Left colon (tissue), 2 donors: ENCODE measurements at regions not wholly inside any gene's neighbourhood (a gene's known extent, or its start where the extent isn't known, plus 50 kb on each side); places are given as distances from the start of the nearest gene placed in this dataset.
A peak's percentile ranks its signal among the peaks of the same experiment; 100 is the strongest.
"Not testable (repeated sequence)": the region's sequence is repeated elsewhere in the genome, so short reads cannot be mapped to it uniquely, and the experiment has no call there.

ENCODE experiments used
- ATAC-seq: fragments of 200-7000 bp; cut with Tn5 transposase; one replicate; pipeline ENCODE4 v1.9.1; 2020; ENCODE audit warnings: mild to moderate bottlenecking, moderate library complexity
- DNase-seq, 2 donors: peaks; one replicate each; pipeline ENCODE4 v3.0.0-alpha.2; 2020
- intact Hi-C, 2 donors: fragments of 100-400 bp; cut with DNase I in 1 of 2; cut with micrococcal nuclease in 1 of 2; formaldehyde crosslinking; loops; one replicate each; pipeline versions ENCODE4 v1.11.2 to v1.14.0; 2022; cut with DNase I, micrococcal nuclease
- donor health status: DM: no; HTN: no; CAD: no.
- donor health status: DM: yes; HTN: yes; CAD: no.

- ATAC-seq = no peak
- intact Hi-C loops = no loop called here
- no peak for DNase-seq
These were observed 368.8 kb downstream of the NPHP4 start for GRCh38 chr1:5623399-5623798.

DNA sequence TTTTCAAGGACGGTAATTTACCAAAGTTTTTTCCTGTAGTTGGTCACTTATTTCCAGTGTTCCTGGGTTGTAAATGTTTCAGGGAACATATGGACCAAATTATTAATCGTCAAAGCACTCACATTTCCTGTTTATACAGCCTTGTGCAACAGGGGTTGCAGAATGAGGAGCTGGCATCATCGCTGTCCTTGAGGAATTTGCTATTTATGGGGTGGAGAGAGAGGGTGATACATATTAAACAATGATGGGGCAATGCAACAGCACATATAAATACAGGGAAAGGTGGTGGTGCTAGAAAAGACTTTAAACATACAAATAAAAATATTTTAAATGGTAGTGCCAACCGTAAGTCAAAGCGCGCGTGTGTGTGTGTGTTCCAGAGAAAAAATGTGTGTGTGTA lies 369.8 kb downstream of the NPHP4 start:
- ATAC-seq = no peak
- intact Hi-C loops = no loop called here
- no peak for DNase-seq

- intact Hi-C loops = no loop called here
- no peak for ATAC-seq
These were observed 370.5 kb downstream of the NPHP4 start for GRCh38 chr1:5621692-5622091.

DNA sequence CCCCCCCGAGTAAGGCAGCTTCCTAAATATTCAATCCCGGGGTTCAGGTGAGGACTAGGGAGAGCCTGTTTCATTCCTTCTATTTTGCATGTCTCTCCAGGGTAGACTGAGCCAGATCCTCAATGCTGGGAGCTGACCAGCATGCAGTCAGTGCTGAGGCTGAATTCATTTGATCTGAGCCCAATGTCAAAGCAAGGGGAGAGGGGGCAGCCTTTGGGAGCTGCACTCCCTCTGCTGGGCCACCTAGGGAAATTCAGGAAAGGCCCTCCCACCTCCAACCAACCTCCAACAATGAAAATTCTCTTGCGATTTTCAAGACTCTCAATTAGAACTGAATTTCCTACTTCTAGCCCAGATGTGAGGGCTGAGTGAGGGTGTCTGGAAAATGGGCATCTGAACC lies 371.2 kb downstream of the NPHP4 start:
- ATAC-seq (peak; percentile 50), DNase-seq (no peak)

More at GRCh38 chr1:5621692-5622091, 370.5 kb downstream of the NPHP4 start:
- no peak for DNase-seq

DNA sequence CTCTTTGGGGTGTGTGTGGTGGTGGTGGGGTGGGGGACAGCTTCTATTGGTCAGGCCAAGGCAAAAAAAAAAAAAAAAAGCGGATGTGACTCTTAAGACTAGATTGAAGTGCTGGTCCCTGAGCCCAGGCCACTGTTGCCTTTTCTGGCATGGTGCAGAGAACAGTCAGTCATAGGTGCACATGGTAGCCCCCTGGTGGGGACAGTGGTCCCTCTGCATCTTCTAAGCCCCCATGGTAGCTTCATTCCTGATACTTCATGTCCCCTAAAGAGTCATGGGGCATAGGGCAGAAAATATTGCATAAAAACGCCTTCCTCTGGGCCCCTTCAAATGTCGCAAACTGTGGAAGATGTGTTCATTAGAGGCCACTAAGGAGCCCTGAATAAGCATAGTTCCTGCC lies 371.8 kb downstream of the NPHP4 start:
- DNase-seq (no peak), ATAC-seq (no peak)
- intact Hi-C loops = no loop called here

More for the DNA sequence above, 371.2 kb downstream of the NPHP4 start:
- intact Hi-C loops = no loop called here

DNA sequence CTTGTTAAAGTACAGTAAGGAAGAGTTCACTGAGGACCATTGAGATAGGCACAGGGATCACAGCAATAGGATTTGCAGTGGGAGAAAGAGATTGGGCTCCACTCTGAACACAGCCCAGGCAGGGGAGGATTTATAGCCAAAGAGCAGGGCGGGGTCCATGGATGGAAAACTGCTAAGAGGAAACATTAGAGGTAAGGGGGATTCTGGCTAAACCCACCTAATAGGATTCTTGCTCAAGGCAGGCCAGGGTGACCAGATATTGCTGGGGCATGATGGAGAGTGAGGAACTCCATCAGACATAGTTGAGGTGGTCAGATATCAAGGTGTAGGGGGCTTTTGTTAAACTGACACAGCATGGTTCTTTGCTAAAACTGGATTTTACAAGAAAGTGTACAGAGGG lies 372.8 kb downstream of the NPHP4 start:
- ATAC-seq (no peak), DNase-seq (no peak)
- intact Hi-C loops = no loop called here

GRCh38 chr1:5617546-5617945 lies 374.7 kb downstream of the NPHP4 start:
- DNase-seq = no peak
- no peak for ATAC-seq
- intact Hi-C loops = no loop called here

GRCh38 chr1:5617179-5617520 lies 375.1 kb downstream of the NPHP4 start:
- DNase-seq (no peak), ATAC-seq (no peak)

DNA sequence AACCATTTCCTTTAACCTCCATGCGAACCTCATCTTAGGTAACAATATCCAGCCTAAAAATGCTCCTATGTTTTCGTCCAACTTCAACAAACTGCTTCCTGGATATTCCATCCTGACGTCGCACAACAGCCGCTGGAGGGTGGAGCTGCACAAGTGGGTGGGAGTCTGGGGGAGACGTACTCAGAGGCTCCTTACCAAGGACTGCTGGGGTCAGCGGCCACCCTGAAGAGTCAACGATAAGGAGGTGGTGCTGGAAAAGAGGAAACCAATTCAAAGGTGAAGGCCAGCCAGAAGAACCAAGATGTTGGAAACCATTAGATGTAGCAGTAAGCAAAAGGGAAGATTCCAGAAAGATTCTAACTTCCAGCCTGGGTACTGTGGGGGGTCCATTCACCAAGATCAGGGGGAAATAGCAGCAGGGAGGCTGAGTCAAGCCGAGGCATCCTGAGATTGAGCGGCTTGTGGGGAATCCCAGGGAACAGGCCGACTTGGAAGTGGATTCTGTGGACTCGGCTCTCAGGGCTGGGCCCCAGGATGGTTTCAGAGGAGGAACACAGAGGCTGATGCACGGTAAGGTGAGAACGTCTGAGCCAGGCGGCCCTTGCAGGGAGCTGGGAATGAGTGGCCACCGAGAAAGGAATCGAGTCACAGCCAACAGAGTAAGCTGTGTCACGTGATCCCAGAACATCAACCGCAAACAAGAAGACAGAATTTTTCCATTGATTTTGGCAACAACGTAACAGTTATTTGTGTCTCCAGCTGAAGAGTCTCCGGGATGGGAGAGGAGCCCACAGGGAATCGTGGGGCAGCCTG lies 375.7 kb downstream of the NPHP4 start:
- no peak for DNase-seq
- intact Hi-C loops = no loop called here
- no peak for ATAC-seq

More at GRCh38 chr1:5617179-5617520, 375.1 kb downstream of the NPHP4 start:
- intact Hi-C loops = no loop called here

DNA sequence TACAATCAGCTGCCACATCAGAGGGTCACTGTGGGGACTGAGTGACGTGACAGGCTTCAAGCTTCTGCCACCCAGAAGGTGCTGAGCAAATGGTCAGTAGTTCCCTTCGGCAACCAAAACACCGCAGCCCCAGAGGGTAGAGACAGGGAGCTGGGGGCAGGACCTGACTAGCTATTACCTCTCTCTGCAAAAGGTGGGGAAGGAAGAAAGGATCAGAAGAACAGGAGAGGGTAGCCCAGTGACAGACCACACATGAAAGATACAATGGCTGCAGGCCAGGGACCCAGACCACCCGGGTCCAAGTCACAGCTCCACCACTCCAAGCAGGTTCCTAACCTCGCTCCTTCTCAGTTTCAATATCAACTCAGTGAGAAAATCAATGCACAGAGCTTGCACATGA lies 377.1 kb downstream of the NPHP4 start:
- no peak for DNase-seq
- intact Hi-C loops = no loop called here
- ATAC-seq = no peak

DNA sequence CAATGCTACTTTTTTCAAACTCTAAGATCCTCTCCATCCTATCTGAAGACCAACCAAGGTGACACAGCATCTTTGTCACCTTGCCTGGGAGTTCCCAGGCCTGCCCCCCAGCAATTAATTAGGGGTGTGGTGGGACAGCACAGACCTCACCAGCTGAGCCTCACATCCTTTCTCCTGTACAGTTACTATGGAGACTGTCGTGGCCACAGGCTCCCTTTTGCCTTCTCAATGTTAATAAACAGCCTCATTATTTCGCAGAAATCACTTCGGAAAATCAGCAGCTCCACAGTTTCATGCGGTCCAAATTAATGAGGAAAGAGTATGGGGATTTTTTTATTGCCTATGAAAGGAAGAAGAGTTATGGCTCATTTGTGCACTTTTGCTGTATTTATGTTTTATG lies 378.3 kb downstream of the NPHP4 start:
- DNase-seq (no peak), ATAC-seq (no peak)
- intact Hi-C loops = no loop called here

- intact Hi-C loops = no loop called here
- no peak for ATAC-seq
- DNase-seq = no peak
These were observed 380.4 kb downstream of the NPHP4 start for GRCh38 chr1:5611851-5612250.

- no peak for DNase-seq
- intact Hi-C loops = no loop called here
- ATAC-seq = no peak
These were observed 380.8 kb downstream of the NPHP4 start for GRCh38 chr1:5611431-5611830.

- no peak for DNase-seq
- intact Hi-C loops = no loop called here
- ATAC-seq = no peak
These were observed 381.8 kb downstream of the NPHP4 start for GRCh38 chr1:5610432-5610831.

GRCh38 chr1:5603353-5604104 lies 388.7 kb downstream of the NPHP4 start:
- ATAC-seq (no peak), DNase-seq (no peak)
- intact Hi-C loops = no loop called here

- ATAC-seq, intact Hi-C loops, DNase-seq: not testable (repeated sequence)
These were observed 389.5 kb downstream of the NPHP4 start for GRCh38 chr1:5602718-5603117.

GRCh38 chr1:5601516-5601915 lies 390.7 kb downstream of the NPHP4 start:
- intact Hi-C loops = no loop called here
- ATAC-seq (no peak), DNase-seq (no peak)

- ATAC-seq (no peak), DNase-seq (no peak)
- intact Hi-C loops = no loop called here
These were observed 392.7 kb downstream of the NPHP4 start for GRCh38 chr1:5599541-5599940.

DNA sequence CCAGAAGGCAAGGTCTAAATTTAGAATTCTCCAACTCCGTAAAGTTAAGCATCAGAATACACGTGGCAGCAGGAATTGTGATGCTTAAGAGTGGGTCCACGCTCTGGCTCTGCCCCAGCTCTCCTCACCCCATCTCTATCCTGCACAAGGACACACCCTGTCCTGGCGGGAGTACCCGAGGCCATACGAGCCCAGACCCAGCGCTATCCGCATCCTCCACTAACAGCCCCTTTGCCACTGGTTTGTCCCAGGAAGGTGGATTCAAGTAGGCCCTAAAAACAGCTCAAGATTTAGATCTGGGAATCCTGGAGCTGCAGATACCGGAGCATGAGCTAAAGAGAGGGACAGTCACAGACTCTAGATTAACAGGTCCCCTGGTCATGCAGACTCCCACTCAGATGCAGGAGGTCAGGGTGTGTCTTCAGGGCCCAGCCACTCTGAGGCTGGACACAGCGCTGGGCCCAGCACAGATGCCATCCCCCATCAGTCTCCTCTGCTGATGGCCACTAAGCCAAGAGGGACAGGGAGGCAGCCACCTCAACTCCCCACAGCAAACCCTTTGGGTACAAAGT lies 393.3 kb downstream of the NPHP4 start:
- DNase-seq (no peak), ATAC-seq (no peak)
- intact Hi-C loops = no loop called here
